Activated CD8-positive, alpha-beta memory T cell treated with anti-CD3 and anti-CD28 coated beads, Interleukin-2, amount 50 U/mL, for 48 hours (primary cell): ENCODE measurements at regions not wholly inside any gene's neighbourhood (a gene's known extent, or its start where the extent isn't known, plus 50 kb on each side); places are given as distances from the start of the nearest gene placed in this dataset.
"Not testable (repeated sequence)": the region's sequence is repeated elsewhere in the genome, so short reads cannot be mapped to it uniquely, and the experiment has no call there.

Experiments
- DNase-seq: peaks from one replicate; pipeline ENCODE4 v3.0.0-alpha.2; 2020

GRCh38 chrX:14351611-14352303 lies 177.6 kb upstream of the GLRA2 start:
- DNase-seq = no peak

- no peak for DNase-seq
Measured at GRCh38 chrX:14347523-14347922, 181.8 kb upstream of the GLRA2 start.

- DNase-seq = no peak
Measured at GRCh38 chrX:14344172-14344940, 185.0 kb upstream of the GLRA2 start.

- DNase-seq = no peak
Measured at GRCh38 chrX:14309431-14309830, 219.9 kb upstream of the GLRA2 start.

GRCh38 chrX:14308976-14309375 lies 220.4 kb upstream of the GLRA2 start:
- not testable (repeated sequence) for DNase-seq

- no peak for DNase-seq
Measured at GRCh38 chrX:14303891-14304290, 225.4 kb upstream of the GLRA2 start.

GRCh38 chrX:14302561-14302960 lies 226.8 kb upstream of the GLRA2 start:
- not testable (repeated sequence) for DNase-seq

- no peak for DNase-seq
Measured at GRCh38 chrX:14300376-14300775, 229.0 kb upstream of the GLRA2 start.

GRCh38 chrX:14295426-14295825 lies 233.9 kb upstream of the GLRA2 start:
- DNase-seq = no peak

GRCh38 chrX:14291666-14292500 lies 237.5 kb upstream of the GLRA2 start:
- DNase-seq = no peak

GRCh38 chrX:14290335-14290734 lies 239.0 kb upstream of the GLRA2 start:
- no peak for DNase-seq

GRCh38 chrX:14274691-14275090 lies 245.0 kb upstream of the GEMIN8 start:
- DNase-seq = no peak

- no peak for DNase-seq
Measured at GRCh38 chrX:14267216-14267615, 237.5 kb upstream of the GEMIN8 start.

- no peak for DNase-seq
Measured at GRCh38 chrX:14266705-14267104, 237.0 kb upstream of the GEMIN8 start.

- no peak for DNase-seq
Measured at GRCh38 chrX:14243823-14244222, 214.1 kb upstream of the GEMIN8 start.

GRCh38 chrX:14235004-14235403 lies 205.3 kb upstream of the GEMIN8 start:
- DNase-seq = no peak

GRCh38 chrX:14232688-14233087 lies 203.0 kb upstream of the GEMIN8 start:
- no peak for DNase-seq

- DNase-seq = no peak
Measured at GRCh38 chrX:14228611-14229010, 198.9 kb upstream of the GEMIN8 start.

GRCh38 chrX:14220386-14220944 lies 190.8 kb upstream of the GEMIN8 start:
- no peak for DNase-seq

- no peak for DNase-seq
Measured at GRCh38 chrX:14209034-14209433, 179.3 kb upstream of the GEMIN8 start.

- DNase-seq = no peak
Measured at GRCh38 chrX:14194711-14195110, 165.0 kb upstream of the GEMIN8 start.

- no peak for DNase-seq
Measured at GRCh38 chrX:14193547-14193946, 163.9 kb upstream of the GEMIN8 start.

GRCh38 chrX:14173873-14174272 lies 144.2 kb upstream of the GEMIN8 start:
- no peak for DNase-seq
